OCI-M1 (cell line): ENCODE measurements at regions not wholly inside any gene's neighbourhood (a gene's known extent, or its start where the extent isn't known, plus 50 kb on each side); places are given as distances from the start of the nearest gene placed in this dataset.

Experiments
- DNase-seq: peaks from one replicate; lab custom pipeline; 2025; lab: John Stamatoyannopoulos, UW

- DNase-seq, result peak; percentile 25
These were observed 136.9 kb downstream of the SLC38A1 start for GRCh38 chr12:46131732-46132469.

GRCh38 chr12:46127656-46128055 is 137.3 kb upstream of the SCAF11 start:
- DNase-seq, result no peak

GRCh38 chr12:46126050-46126727 is 135.8 kb upstream of the SCAF11 start:
- no peak for DNase-seq

GRCh38 chr12:46124848-46125619 is 134.7 kb upstream of the SCAF11 start:
- peak; percentile 83 for DNase-seq

GRCh38 chr12:46124132-46124847 is 133.9 kb upstream of the SCAF11 start:
- DNase-seq, result no peak

- DNase-seq, result no peak
These were observed 122.0 kb upstream of the SCAF11 start for GRCh38 chr12:46112364-46112763.

GRCh38 chr12:46111715-46112114 is 121.3 kb upstream of the SCAF11 start:
- DNase-seq, result no peak

- no peak for DNase-seq
These were observed 120.7 kb upstream of the SCAF11 start for GRCh38 chr12:46110928-46111699.

- DNase-seq, result no peak
These were observed 119.8 kb upstream of the SCAF11 start for GRCh38 chr12:46110223-46110611.

DNA sequence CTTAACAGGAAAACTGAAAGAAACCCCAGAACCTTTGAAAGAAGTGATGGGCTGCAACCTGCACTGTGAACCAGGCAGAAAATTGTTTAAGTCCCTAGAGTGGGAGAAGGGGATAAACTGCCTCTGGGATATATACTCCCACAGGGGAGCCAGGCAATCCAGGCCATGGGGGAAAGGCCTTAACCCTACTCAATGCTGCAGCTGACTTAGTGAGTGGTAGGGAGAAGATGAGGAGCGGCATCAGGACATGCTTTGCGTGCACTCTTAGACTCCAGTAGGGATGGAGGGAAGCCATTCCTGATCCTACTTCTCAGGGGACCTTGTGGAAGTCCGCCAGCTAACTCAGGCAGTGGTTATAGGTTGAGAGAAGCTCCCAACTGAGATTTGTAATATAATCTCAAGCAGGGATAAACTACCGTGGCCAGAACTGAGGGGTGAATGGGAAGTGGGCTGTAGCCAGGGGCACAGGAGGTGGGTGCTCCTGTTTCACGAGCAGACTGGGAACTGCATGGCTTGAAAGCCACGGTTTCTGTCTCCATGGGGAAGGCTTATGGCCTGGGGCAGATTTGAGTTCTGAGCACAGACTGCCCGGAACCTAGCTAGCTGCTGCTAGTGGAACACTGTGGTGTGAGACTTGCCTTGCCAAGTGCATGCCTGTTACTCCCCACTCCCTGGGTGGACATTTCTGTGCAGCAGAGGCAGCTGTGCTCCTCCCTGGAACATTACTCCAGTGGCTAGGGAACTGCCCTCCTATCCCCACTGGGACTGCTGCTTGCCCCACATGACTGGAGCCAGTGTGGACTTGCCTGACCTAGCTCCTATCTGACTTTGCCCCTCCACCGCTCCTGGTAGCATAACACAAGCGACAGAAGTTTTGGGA is 119.2 kb upstream of the SCAF11 start:
- DNase-seq, result no peak

DNA sequence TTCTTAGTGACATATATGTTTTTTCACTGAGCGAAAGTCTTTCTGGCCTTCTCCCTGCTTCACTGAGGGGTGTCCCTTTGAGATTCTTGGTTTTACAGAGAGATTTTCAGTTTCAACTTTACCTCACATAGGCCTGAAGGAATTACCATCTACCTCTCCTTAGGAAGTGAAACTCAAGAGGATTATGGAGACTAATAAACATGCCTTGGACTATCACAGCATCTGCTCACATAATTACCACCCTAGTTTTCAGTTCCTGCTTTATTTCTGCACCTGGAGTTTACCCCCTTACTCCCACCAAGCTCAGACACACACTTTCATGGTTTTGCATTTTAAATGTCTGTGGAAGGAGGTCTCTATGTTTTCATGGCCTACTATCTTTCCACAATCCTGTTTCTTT is 118.3 kb upstream of the SCAF11 start:
- DNase-seq, result no peak

GRCh38 chr12:46107591-46107990 is 117.2 kb upstream of the SCAF11 start:
- DNase-seq, result no peak

- no peak for DNase-seq
These were observed 115.4 kb upstream of the SCAF11 start for GRCh38 chr12:46105735-46106134.

- no peak for DNase-seq
These were observed 113.4 kb upstream of the SCAF11 start for GRCh38 chr12:46103559-46104383.

DNA sequence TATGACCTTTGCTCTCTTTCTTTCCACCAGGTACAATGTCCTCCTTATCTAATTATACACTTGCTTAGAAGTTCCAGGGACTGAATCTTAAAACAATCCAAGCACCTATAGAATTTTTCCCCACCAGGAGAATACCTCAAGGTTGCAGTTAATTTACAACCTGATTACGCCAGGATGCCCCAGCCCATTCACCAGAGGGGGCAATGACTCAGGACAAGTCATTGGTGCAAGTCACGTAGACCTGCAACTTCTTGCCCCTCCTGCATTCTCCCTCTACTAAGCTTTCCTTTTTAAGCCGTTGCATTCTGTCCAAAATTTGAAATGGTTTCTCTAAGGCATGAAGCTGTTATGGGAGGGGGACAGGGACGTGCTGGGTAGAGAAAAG is 111.1 kb upstream of the SCAF11 start:
- no peak for DNase-seq

DNA sequence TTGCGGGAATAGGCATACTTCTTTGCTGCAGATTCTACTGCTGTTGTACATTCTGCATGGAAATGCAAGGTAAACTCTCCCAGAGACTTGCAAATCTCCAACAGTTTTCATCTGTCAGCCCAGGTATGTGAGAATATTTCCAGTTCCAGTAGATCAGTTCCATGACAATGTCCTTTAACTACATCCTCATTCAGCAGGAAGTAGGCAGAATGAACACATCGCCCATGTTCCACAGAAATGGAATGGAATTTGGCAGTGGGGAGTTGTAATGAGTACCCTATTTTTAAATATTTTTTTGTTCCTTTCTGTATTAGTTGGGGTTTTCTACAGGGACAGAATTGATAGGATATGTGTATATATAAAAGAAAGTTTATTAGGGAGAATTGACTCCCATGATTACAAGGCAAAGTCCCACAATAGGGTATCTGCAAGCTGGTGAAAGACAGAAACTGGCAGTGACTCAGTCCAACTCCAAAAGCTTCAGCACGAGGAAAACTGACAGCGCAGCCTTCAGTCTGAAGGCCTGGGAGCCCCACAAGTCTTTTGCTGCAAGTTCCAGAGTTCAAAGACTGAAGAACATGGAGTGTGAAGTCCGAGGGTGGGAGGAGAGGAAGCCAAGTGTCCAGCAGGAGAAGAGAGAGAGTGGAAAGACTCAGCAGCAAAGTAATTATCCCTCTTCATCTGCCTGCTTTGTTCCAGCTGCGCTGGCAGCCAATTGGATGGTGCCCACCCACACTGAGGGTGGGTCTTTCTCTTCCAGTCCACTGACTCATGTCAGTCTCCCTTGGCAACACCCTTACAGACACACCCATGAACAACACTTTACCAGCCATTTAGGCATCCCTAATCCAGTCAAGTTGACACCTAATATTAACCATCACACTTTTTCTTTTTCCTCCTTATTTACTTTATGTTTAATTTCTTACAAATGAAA is 110.4 kb upstream of the SCAF11 start:
- DNase-seq, result no peak

- no peak for DNase-seq
These were observed 99.2 kb upstream of the SCAF11 start for GRCh38 chr12:46089414-46090162.

DNA sequence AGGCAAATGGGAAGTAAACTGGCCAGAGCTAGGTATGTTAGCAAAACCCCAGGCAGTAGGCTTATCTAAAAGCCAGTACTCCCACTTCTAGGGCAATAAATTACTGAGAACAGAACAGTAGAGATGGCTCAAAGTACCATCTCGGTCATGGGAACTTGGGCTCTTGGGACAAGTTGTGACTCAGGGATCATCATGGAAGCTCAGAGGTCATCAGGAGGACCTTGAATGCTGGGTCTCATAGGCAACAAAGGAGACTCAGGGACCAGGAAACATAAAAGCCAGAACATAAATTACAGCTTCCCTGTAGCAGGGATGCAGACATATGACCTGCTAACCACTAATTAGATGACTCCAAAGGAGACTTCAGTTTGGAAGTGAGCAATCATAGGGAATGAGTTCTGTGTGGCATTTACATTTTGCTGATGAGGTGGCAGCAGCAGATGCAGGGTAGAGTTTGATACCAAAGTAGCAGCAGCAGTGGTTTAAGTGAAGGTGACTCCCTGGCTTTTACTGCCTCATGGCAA is 97.6 kb upstream of the SCAF11 start:
- DNase-seq, result no peak
